Fibroblast of lung (primary cell): ENCODE measurements at regions not wholly inside any gene's neighbourhood (a gene's known extent, or its start where the extent isn't known, plus 50 kb on each side); places are given as distances from the start of the nearest gene placed in this dataset.

Experiments
- DNase-seq, 2 donors: peaks; one replicate each; pipeline versions ENCODE4 v3.0.0 to v3.0.0-alpha.2; 2010; ENCODE audit warnings: low read depth in 2 of 2
- H2AFZ ChIP-seq: 2 replicates; pipeline ENCODE4 v1.5.1; 2012; ENCODE audit warnings: low read length, control low read depth, inconsistent platforms
- H3K27ac ChIP-seq: 2 replicates; pipeline ENCODE4 v1.5.1; 2011; ENCODE audit warnings: low read length, control low read depth; ENCODE audit not compliant: insufficient read depth
- H3K27me3 ChIP-seq: 2 replicates; pipeline ENCODE4 v1.5.1; 2011; ENCODE audit warnings: mild to moderate bottlenecking, low read length; ENCODE audit not compliant: control insufficient read depth, insufficient read depth
- H3K36me3 ChIP-seq: 2 replicates; pipeline ENCODE4 v1.5.1; 2011; ENCODE audit warnings: low read length; ENCODE audit not compliant: control insufficient read depth, insufficient read depth
- H3K4me1 ChIP-seq: 2 replicates; pipeline ENCODE4 v1.5.1; 2011; ENCODE audit warnings: low read length; ENCODE audit not compliant: control insufficient read depth, insufficient read depth; ENCODE audit errors: extremely low read depth
- H3K4me2 ChIP-seq: 2 replicates; pipeline ENCODE4 v1.5.1; 2011; ENCODE audit warnings: low read length, control low read depth; ENCODE audit not compliant: insufficient read depth; ENCODE audit errors: extremely low read depth
- H3K4me3 ChIP-seq, 4 experiments: fragments of 200-600 bp in 1 of 4; sonication (generic) in 1 of 4; replicated peaks in 1 of 4; 2 replicates each; pipeline ENCODE4 v1.5.1; 2011 to 2016; ENCODE audit warnings: low read length in 4 of 4, low read depth in 3 of 4, mild to moderate bottlenecking in 3 of 4, control low read depth in 2 of 4, inconsistent platforms in 1 of 4, mixed read lengths in 1 of 4; ENCODE audit not compliant: insufficient read depth in 1 of 4; ENCODE audit errors: control extremely low read depth in 1 of 4
- H3K79me2 ChIP-seq: 2 replicates; pipeline ENCODE4 v1.5.1; 2012; ENCODE audit warnings: mild to moderate bottlenecking, low read length, inconsistent platforms; ENCODE audit not compliant: control insufficient read depth, insufficient read depth
- H3K9ac ChIP-seq: 2 replicates; pipeline ENCODE4 v1.5.1; 2011; ENCODE audit warnings: mild to moderate bottlenecking, low read length, control low read depth; ENCODE audit not compliant: insufficient read depth
- H3K9me3 ChIP-seq: 2 replicates; pipeline ENCODE4 v1.5.1; 2012; ENCODE audit warnings: low read depth, low read length; ENCODE audit not compliant: control insufficient read depth, insufficient read depth
- H4K20me1 ChIP-seq: 2 replicates; pipeline ENCODE4 v1.5.1; 2011; ENCODE audit warnings: low read length; ENCODE audit not compliant: control insufficient read depth, insufficient read depth; ENCODE audit errors: extremely low read depth
- EZH2 ChIP-seq: IDR thresholded peaks from 2 replicates; pipeline ENCODE4 v1.5.1; 2012; ENCODE audit warnings: low read length, control low read depth, mild to moderate bottlenecking; ENCODE audit errors: missing control alignments
- TF ChIP-seq, protein P1 (sequence below), 2 donors: IDR thresholded peaks in 1 of 2; conservative IDR thresholded peaks in 1 of 2; 1 replicate in 1 of 2; 2 replicates in 1 of 2; pipeline ENCODE4 v1.5.1; 2011 to 2012; ENCODE audit warnings: low read length in 2 of 2, control low read depth in 1 of 2, inconsistent platforms in 1 of 2, low read depth in 1 of 2, mild to moderate bottlenecking in 1 of 2

DNA sequence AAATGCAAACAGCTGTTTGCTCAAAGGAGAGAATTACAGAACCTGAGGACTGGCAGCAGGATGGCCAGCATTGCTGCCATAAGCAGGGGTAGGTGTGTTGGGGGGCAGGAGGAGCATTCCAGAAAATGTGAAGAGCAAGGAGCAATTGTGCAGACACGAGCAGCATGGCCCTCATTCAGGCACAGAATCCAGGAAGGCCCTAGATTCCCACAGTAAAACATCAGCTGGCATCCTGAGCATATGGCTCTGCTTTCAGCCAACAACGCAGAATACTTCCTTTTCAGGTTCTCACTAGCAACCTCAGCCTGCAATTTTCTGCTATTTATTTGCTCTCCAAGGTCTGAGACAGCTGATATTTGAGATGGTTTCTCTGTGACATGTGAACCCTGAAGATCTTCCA is 243.4 kb upstream of the POU3F2 start:
- no peaks in the 10 kb centered on the region for H3K36me3 ChIP-seq
- no peaks in the 10 kb centered on the region for H3K4me1 ChIP-seq
- H3K9me3 ChIP-seq = no peaks in the 10 kb centered on the region
- no peaks in the 10 kb centered on the region for H4K20me1 ChIP-seq
- H2AFZ ChIP-seq = no peak overlapping the region
- H3K27ac ChIP-seq = no peak overlapping the region
- TF ChIP-seq EZH2 = no peak
- TF ChIP-seq, protein P1, sequence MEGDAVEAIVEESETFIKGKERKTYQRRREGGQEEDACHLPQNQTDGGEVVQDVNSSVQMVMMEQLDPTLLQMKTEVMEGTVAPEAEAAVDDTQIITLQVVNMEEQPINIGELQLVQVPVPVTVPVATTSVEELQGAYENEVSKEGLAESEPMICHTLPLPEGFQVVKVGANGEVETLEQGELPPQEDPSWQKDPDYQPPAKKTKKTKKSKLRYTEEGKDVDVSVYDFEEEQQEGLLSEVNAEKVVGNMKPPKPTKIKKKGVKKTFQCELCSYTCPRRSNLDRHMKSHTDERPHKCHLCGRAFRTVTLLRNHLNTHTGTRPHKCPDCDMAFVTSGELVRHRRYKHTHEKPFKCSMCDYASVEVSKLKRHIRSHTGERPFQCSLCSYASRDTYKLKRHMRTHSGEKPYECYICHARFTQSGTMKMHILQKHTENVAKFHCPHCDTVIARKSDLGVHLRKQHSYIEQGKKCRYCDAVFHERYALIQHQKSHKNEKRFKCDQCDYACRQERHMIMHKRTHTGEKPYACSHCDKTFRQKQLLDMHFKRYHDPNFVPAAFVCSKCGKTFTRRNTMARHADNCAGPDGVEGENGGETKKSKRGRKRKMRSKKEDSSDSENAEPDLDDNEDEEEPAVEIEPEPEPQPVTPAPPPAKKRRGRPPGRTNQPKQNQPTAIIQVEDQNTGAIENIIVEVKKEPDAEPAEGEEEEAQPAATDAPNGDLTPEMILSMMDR (conservative IDR thresholded peaks at IDR 0.05 in 1 of 2, IDR thresholded peaks at IDR 0.05 in 1 of 2; ENCODE audit: low read depth in 1 of 2, low read length in 2 of 2) = no peak
- DNase-seq = no peak
- no peak overlapping the region for H3K4me3 ChIP-seq
- no peaks in the 10 kb centered on the region for H3K27me3 ChIP-seq
- H3K9ac ChIP-seq = no peak overlapping the region
- no peaks in the 10 kb centered on the region for H3K79me2 ChIP-seq
- H3K4me2 ChIP-seq = no peak overlapping the region

DNA sequence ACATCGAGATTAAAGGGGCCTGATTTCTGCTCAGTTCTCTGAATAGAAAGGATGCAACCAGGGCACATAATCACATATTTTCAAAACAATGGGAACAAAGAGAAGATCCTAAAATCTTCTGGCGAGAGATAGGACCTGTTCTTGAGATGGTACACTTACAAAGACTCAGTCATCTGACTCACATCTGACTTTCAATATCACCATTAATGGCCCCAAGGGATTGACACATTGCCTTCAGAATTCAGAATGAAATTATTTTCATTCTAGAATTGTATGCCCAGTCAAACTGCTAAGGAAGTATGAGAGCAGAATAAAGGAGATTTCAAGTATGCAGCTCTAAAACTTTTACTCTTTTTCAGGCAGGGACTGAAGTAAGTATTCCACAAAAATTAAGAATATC is 240.7 kb upstream of the POU3F2 start:
- Histone ChIP-seq H3K4me1 (no peaks in the 10 kb centered on the region), H3K36me3 (no peaks in the 10 kb centered on the region), H3K4me2 (no peak overlapping the region), H3K4me3 (no peak overlapping the region), H3K79me2 (no peaks in the 10 kb centered on the region), H3K9me3 (no peaks in the 10 kb centered on the region), H3K9ac (no peak overlapping the region), H4K20me1 (no peaks in the 10 kb centered on the region), H3K27me3 (no peaks in the 10 kb centered on the region), H2AFZ (no peak overlapping the region), H3K27ac (no peak overlapping the region)
- TF ChIP-seq EZH2 = no peak
- TF ChIP-seq, protein P1 (conservative IDR thresholded peaks at IDR 0.05 in 1 of 2, IDR thresholded peaks at IDR 0.05 in 1 of 2; ENCODE audit: low read depth in 1 of 2, low read length in 2 of 2) = no peak
- no peak for DNase-seq

DNA sequence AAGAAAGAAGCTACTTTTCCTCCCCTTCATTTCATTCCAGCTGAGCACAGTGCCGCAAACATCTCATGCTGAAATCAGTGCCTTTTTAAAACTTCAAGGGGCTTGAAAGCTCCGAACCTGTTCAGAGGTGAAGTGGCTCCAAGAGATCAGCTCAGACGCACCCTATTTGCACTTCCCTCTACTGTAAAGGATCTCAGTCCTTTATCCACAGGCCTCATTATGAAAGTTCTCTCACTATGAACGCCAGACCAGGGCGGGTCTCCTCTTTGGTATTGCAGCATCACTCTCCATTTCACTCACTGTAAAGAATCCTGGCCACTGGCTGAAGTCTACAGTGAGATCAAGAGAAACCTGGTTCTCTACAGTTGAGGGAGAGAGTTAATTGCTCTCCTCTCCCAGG is 232.7 kb upstream of the POU3F2 start:
- H3K27me3 ChIP-seq = no peaks in the 10 kb centered on the region
- no peaks in the 10 kb centered on the region for H3K4me1 ChIP-seq
- TF ChIP-seq EZH2 = no peak
- TF ChIP-seq, protein P1 (conservative IDR thresholded peaks at IDR 0.05 in 1 of 2, IDR thresholded peaks at IDR 0.05 in 1 of 2; ENCODE audit: low read depth in 1 of 2, low read length in 2 of 2) = no peak
- no peaks in the 10 kb centered on the region for H3K36me3 ChIP-seq
- no peak overlapping the region for H3K9ac ChIP-seq
- H3K4me3 ChIP-seq = no peak overlapping the region
- H3K27ac ChIP-seq = no peak overlapping the region
- H2AFZ ChIP-seq = no peak overlapping the region
- H4K20me1 ChIP-seq = no peaks in the 10 kb centered on the region
- DNase-seq = no peak
- H3K79me2 ChIP-seq = no peaks in the 10 kb centered on the region
- no peak overlapping the region for H3K4me2 ChIP-seq
- H3K9me3 ChIP-seq = no peaks in the 10 kb centered on the region
